ENCODE measurements at regions not wholly inside any gene's neighbourhood (a gene's known extent, or its start where the extent isn't known, plus 50 kb on each side); places are given as distances from the start of the nearest gene placed in this dataset.

DNA sequence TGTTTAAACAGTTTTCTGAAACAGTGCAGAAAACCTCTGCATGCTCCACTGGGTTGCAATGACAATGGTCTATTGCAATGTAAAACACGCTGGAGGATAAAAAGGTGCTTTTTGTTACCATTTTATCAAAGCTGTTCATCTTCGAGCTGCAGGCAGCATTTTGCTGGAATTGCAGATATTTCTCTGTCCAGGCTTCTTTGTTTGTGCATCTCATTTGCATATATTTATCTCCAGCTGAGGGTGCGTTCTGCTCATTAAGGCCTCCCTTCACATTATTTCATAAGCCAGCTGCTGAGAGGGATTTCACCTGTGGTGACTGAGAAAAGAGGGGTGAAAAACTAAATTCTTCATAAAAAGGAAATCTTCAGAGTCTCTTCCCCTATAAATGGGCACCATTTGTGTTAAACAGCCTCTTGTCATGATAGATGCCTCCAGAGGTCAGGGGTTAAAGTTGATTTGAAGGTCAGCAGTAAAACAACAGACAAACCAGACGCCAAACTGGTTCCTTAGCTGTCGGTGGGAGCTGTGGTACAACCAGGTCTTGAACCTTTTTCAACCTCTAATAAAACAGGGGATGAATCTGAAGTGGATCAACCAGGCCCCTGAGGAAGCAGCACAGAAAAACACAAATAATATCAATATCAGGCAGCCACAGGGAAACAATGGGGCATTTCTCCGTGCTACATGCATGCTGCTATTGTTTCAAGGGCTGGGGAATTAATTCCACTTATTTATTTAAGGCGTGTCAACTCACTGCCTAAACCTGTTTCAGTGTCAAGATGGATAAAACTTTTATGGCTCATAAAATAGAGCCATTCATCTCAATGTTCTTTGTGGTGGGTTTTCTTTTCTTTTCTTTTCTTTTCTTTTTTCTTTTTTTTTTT is 265.1 kb downstream of the MEIS1 start:
- no peak overlapping the region for H3K4me3 ChIP-seq (ENCODE audit: low read depth, low read length)
- TF ChIP-seq, protein P1, sequence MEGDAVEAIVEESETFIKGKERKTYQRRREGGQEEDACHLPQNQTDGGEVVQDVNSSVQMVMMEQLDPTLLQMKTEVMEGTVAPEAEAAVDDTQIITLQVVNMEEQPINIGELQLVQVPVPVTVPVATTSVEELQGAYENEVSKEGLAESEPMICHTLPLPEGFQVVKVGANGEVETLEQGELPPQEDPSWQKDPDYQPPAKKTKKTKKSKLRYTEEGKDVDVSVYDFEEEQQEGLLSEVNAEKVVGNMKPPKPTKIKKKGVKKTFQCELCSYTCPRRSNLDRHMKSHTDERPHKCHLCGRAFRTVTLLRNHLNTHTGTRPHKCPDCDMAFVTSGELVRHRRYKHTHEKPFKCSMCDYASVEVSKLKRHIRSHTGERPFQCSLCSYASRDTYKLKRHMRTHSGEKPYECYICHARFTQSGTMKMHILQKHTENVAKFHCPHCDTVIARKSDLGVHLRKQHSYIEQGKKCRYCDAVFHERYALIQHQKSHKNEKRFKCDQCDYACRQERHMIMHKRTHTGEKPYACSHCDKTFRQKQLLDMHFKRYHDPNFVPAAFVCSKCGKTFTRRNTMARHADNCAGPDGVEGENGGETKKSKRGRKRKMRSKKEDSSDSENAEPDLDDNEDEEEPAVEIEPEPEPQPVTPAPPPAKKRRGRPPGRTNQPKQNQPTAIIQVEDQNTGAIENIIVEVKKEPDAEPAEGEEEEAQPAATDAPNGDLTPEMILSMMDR (IDR thresholded peaks at IDR 0.05; ENCODE audit: borderline replicate concordance, insufficient read depth, low read depth, low read length): no peak

DNA sequence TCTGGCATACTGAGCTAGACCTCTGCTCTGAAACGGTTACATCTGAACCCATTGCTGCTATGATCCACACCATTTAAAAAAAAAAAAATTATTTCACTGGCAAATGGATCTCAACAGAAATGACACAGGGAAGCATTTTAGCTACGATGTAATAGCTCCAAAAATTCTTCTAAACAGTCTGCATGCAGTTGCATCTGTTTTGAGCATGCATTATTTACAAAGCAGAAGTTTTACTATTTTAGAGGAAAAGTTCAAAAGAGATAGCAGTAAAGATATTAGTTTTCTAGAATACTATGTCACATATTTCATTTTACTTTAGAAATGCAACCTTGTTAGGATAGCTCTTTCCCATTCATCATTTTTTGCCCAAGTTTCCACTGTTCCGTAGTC is 265.7 kb downstream of the MEIS1 start:
- TF ChIP-seq, protein P1 (IDR thresholded peaks at IDR 0.05; ENCODE audit: borderline replicate concordance, insufficient read depth, low read depth, low read length): no peak
- no peak overlapping the region for H3K4me3 ChIP-seq (ENCODE audit: low read depth, low read length)

DNA sequence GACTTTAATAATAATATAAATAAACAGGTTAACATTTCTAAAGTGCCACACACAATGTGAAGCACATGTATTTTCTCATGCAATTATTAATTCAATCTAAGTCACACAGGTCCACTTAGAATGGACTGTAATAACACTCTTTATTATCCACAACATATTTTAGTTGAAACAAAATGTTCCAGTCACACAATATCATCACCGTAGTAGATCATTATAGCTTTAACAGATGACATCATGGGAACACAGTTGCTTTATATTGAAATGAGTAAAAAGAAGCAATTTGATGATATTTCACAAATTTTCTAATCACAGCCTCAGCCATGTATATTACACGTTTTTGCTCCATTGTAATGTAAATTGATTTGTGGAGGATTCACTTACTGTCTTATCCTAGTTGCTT is 266.3 kb downstream of the MEIS1 start:
- H3K4me3 ChIP-seq (ENCODE audit: low read depth, low read length): no peak overlapping the region
- TF ChIP-seq, protein P1 (IDR thresholded peaks at IDR 0.05; ENCODE audit: borderline replicate concordance, insufficient read depth, low read depth, low read length): no peak

DNA sequence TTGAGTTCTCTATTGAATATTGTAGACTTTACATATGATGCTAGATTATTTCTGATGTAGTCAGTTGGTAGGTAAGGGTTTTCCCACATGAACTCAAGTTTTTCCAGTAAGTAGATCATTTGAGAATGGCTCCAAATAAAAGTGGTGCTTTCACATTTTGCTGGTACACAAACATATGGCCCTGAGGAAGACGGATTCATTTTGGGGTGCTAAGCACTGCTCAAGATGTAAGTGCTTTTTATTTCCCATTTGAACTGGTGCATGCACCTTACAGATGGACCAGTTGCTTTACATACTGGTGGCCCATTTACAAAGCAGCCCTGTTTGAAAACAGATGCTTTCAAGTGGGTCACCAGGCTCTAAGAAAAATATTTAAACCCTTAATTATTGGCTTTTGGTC is 266.7 kb downstream of the MEIS1 start:
- H3K4me3 ChIP-seq (ENCODE audit: low read depth, low read length): no peak overlapping the region
- TF ChIP-seq, protein P1 (IDR thresholded peaks at IDR 0.05; ENCODE audit: borderline replicate concordance, insufficient read depth, low read depth, low read length): no peak

DNA sequence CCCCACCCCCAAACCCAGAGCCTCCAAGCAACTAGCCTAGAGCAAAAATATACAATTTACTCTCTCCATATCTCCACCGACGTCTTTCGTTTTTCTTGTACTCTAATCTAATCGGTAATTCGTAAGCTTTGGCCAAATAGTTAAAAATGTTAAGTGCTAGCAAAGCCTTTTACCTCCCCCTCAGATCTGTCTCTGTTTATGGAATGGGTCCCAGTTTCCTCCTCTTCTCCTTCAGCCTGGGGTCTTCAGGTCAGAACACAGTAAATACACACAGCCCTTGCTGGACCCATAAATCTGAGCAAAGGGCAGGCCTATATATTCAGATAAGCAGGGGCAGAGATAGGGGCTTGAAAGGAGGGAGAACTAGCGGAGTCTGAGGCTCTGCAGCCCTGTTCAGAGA is 267.4 kb downstream of the MEIS1 start:
- no peak overlapping the region for H3K4me3 ChIP-seq (ENCODE audit: low read depth, low read length)
- TF ChIP-seq, protein P1 (IDR thresholded peaks at IDR 0.05; ENCODE audit: borderline replicate concordance, insufficient read depth, low read depth, low read length): no peak

DNA sequence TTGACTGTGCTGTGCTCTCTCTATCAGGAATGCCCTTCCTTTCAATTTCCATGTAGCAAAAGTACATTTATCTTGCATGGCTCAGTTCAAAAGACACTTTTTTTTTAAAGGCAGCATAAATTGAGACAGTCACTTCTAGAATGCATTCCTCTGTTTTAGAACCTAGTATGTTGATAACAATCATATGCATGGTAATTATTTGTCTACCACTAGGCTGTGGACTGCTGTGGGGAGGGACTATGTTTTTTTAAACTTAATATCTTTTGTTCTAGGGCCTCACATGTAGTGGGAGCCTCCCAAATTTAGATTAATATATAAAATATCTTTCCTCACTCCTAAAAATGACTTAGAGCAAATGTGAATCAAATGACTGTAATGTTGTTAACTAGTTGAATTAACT is 269.9 kb downstream of the MEIS1 start:
- TF ChIP-seq, protein P1 (IDR thresholded peaks at IDR 0.05; ENCODE audit: borderline replicate concordance, insufficient read depth, low read depth, low read length): no peak

DNA sequence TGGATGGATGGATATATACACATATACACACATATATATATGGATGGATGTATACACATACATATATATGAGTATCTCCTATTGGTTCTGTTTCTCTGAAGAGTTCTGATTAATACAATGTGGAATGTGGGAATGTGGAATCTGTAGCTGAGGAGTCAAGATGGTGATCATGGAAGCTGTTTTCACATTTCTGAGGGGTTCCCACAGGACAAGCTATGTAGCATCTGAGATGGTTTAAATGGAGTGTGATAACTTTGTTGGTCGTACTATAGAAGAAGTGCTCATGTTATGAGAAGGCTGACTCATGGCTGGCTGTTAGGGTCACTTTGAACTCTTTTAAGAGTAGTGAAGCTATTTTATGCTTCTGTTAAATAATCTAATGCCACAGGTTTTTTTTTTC is 279.7 kb downstream of the MEIS1 start:
- TF ChIP-seq, protein P1 (IDR thresholded peaks at IDR 0.05; ENCODE audit: borderline replicate concordance, insufficient read depth, low read depth, low read length): no peak
- no peak overlapping the region for H3K4me3 ChIP-seq (ENCODE audit: low read depth, low read length)

More for the DNA sequence above, 269.9 kb downstream of the MEIS1 start:
- no peak overlapping the region for H3K4me3 ChIP-seq (ENCODE audit: low read depth, low read length)
